PC-3 (cell line): ENCODE measurements at regions not wholly inside any gene's neighbourhood (a gene's known extent, or its start where the extent isn't known, plus 50 kb on each side); places are given as distances from the start of the nearest gene placed in this dataset.

ENCODE experiments used
- ATAC-seq: fragments of 200-7000 bp; cut with Tn5 transposase; 2 replicates; pipeline ENCODE4 v1.9.1; 2020; ENCODE audit warnings: mild to moderate bottlenecking, moderate library complexity
- BruUV-seq: library from RNA; stranded (reverse); fragments of 400-500 nt; replicated peaks from 2 replicates; lab custom pipeline; 2021; lab: Mats Ljungman, UMichigan
- CTCF ChIA-PET: fragments of 300-600 bp; sonication (Branson Sonifier 250); formaldehyde crosslinking; loops from one replicate; lab custom pipeline; 2022; ENCODE audit warnings: antibody characterized with exemption; lab: Charles Lee
- POLR2A ChIA-PET: fragments of 300-600 bp; sonication (Branson Sonifier 250); formaldehyde crosslinking; loops from one replicate; lab custom pipeline; 2022; ENCODE audit warnings: antibody characterized with exemption; ENCODE audit not compliant: unreplicated experiment; lab: Charles Lee
- DNase-seq: peaks from one replicate; pipeline ENCODE4 v3.0.0-alpha.2; 2015
- H2AFZ ChIP-seq: fragments of 300-600 bp; sonication (generic); 2 replicates; pipeline ENCODE4 v1.6.0; 2016; ENCODE audit warnings: antibody characterized with exemption, low read length
- H3F3A ChIP-seq: fragments of 300-600 bp; sonication (generic); one replicate; pipeline ENCODE4 v1.6.0; 2017; ENCODE audit warnings: antibody characterized with exemption, low read length, control low read depth, mild to moderate bottlenecking; ENCODE audit not compliant: unreplicated experiment
- H3K27ac ChIP-seq: fragments of 300-600 bp; sonication (generic); 2 replicates; pipeline ENCODE4 v1.5.1; 2016; ENCODE audit warnings: mild to moderate bottlenecking, low read length
- H3K27me3 ChIP-seq: fragments of 300-600 bp; sonication (generic); 2 replicates; pipeline ENCODE4 v1.6.1; 2016; ENCODE audit warnings: low read length, mixed read lengths
- H3K36me3 ChIP-seq: fragments of 300-600 bp; sonication (generic); 2 replicates; pipeline ENCODE4 v1.6.1; 2016; ENCODE audit warnings: low read depth, mixed run types, low read length, mixed read lengths
- H3K4me1 ChIP-seq: fragments of 300-600 bp; sonication (generic); 2 replicates; pipeline ENCODE4 v1.5.1; 2016; ENCODE audit warnings: low read length; ENCODE audit not compliant: insufficient read depth
- H3K4me2 ChIP-seq: fragments of 300-600 bp; sonication (generic); 2 replicates; pipeline ENCODE4 v1.6.0; 2016; ENCODE audit warnings: low read length
- H3K4me3 ChIP-seq: fragments of 300-600 bp; sonication (generic); 2 replicates; pipeline ENCODE4 v1.5.1; 2016; ENCODE audit warnings: mild to moderate bottlenecking, low read length, mixed read lengths
- H3K79me2 ChIP-seq: fragments of 300-600 bp; sonication (generic); 2 replicates; pipeline ENCODE4 v1.6.1; 2017; ENCODE audit warnings: low read length, mixed read lengths
- H3K9ac ChIP-seq: fragments of 300-600 bp; sonication (generic); 2 replicates; pipeline ENCODE4 v1.6.0; 2016; ENCODE audit warnings: mild to moderate bottlenecking, low read length
- H3K9me2 ChIP-seq: fragments of 300-600 bp; sonication (generic); replicated peaks from 2 replicates; pipeline ENCODE4 v1.6.1; 2016; ENCODE audit warnings: mixed run types, low read length, mixed read lengths
- H3K9me3 ChIP-seq: fragments of 300-600 bp; sonication (generic); 2 replicates; pipeline ENCODE4 v1.6.1; 2016; ENCODE audit warnings: low read length, mixed read lengths
- H4K20me1 ChIP-seq: fragments of 300-600 bp; sonication (generic); 2 replicates; pipeline ENCODE4 v1.6.1; 2016; ENCODE audit warnings: low read length, mixed read lengths
- EZH2 ChIP-seq: fragments of 300-600 bp; sonication (generic); IDR thresholded peaks from one replicate; pipeline ENCODE4 v1.6.1; 2017; ENCODE audit warnings: antibody characterized with exemption, mild to moderate bottlenecking, low read length; ENCODE audit not compliant: unreplicated experiment
- EZH2phosphoT487 ChIP-seq: fragments of 300-600 bp; sonication (generic); IDR thresholded peaks from 2 replicates; pipeline ENCODE4 v1.6.1; 2018; ENCODE audit warnings: mild to moderate bottlenecking, antibody characterized with exemption, low read length, borderline replicate concordance
- intact Hi-C: fragments of 100-400 bp; cut with micrococcal nuclease; formaldehyde crosslinking; loops from 2 replicates; pipeline ENCODE4 v1.9.0; 2023
- TF ChIP-seq, protein P1 (sequence below): fragments of 300-600 bp; sonication (generic); conservative IDR thresholded peaks from 2 replicates; pipeline ENCODE4 v1.5.1; 2017; ENCODE audit warnings: antibody characterized with exemption, low read depth, mild to moderate bottlenecking, low read length

DNA sequence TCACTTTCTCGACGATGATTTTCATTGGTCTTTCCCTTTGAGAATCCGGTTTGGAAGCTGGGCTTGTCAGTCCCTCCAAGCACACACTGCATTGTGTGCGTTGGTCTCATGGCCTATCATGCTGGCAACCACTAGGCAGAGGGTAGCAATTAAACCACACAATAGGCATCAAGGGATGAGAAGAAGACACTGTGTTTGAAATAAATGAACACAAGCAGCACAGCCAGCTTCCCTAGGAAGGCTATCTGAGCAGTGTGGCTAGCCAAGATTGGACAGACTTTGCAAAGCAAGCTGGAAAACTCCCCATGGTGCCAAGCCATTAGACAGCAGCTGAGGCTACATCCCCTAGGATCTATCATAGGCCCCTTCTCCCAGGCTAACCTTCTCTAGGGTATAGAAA is 288.7 kb downstream of the NUF2 start:
- no peak overlapping the region for H3K27ac ChIP-seq
- H3K4me3 ChIP-seq = no peak overlapping the region
- H3K9me2 ChIP-seq = no peaks in the 10 kb centered on the region
- H3K4me1 ChIP-seq = no peaks in the 10 kb centered on the region
- no peaks in the 10 kb centered on the region for H3K9me3 ChIP-seq
- H2AFZ ChIP-seq = no peak overlapping the region
- no peaks in the 10 kb centered on the region for H4K20me1 ChIP-seq
- no peaks in the 10 kb centered on the region for H3F3A ChIP-seq
- H3K9ac ChIP-seq = no peak overlapping the region
- ChIA-PET POLR2A (no interaction called here), CTCF (no interaction called here)
- intact Hi-C loops = no loop called here
- no peaks in the 10 kb centered on the region for H3K79me2 ChIP-seq
- no peaks in the 10 kb centered on the region for H3K27me3 ChIP-seq
- BruUV-seq = no TSS peak
- TF ChIP-seq, protein P1, sequence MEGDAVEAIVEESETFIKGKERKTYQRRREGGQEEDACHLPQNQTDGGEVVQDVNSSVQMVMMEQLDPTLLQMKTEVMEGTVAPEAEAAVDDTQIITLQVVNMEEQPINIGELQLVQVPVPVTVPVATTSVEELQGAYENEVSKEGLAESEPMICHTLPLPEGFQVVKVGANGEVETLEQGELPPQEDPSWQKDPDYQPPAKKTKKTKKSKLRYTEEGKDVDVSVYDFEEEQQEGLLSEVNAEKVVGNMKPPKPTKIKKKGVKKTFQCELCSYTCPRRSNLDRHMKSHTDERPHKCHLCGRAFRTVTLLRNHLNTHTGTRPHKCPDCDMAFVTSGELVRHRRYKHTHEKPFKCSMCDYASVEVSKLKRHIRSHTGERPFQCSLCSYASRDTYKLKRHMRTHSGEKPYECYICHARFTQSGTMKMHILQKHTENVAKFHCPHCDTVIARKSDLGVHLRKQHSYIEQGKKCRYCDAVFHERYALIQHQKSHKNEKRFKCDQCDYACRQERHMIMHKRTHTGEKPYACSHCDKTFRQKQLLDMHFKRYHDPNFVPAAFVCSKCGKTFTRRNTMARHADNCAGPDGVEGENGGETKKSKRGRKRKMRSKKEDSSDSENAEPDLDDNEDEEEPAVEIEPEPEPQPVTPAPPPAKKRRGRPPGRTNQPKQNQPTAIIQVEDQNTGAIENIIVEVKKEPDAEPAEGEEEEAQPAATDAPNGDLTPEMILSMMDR = no peak
- no peak for TF ChIP-seq EZH2
- TF ChIP-seq EZH2phosphoT487 = no peak
- H3K4me2 ChIP-seq = no peak overlapping the region
- no peak for DNase-seq
- no peak for ATAC-seq
- H3K36me3 ChIP-seq = no peaks in the 10 kb centered on the region

DNA sequence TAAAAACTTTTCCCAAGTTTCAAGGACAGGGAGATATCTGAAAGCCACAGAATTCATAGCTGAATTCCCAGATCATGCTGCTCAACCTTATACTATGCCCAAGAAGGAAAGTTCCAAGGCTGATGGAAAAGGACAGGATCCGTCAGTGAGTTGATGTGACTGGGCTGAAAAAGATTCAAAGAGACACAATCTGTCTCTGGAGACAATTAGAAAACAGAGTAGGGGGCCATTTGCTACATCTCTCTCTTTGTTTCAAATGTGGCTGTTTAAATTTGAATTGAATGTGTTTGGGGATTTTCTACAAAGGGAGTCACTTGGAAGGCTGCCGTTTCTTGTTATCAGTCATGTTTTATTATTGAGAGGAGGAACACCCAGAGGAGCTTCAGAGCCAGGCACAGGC is 292.6 kb downstream of the NUF2 start:
- H3K9me2 ChIP-seq = no peaks in the 10 kb centered on the region
- no peaks in the 10 kb centered on the region for H3K4me1 ChIP-seq
- H3K79me2 ChIP-seq = no peaks in the 10 kb centered on the region
- no peak overlapping the region for H3K4me2 ChIP-seq
- no peak for TF ChIP-seq EZH2phosphoT487
- TF ChIP-seq, protein P1 = no peak
- TF ChIP-seq EZH2 = no peak
- no TSS peak for BruUV-seq
- H3F3A ChIP-seq = no peaks in the 10 kb centered on the region
- no peak overlapping the region for H3K27ac ChIP-seq
- intact Hi-C loops = no loop called here
- H3K9me3 ChIP-seq = no peaks in the 10 kb centered on the region
- H3K36me3 ChIP-seq = no peaks in the 10 kb centered on the region
- ChIA-PET POLR2A (no interaction called here), CTCF (no interaction called here)
- H3K27me3 ChIP-seq = no peaks in the 10 kb centered on the region
- H3K9ac ChIP-seq = no peak overlapping the region
- DNase-seq (no peak), ATAC-seq (no peak)
- H4K20me1 ChIP-seq = no peaks in the 10 kb centered on the region
- H2AFZ ChIP-seq = no peak overlapping the region
- no peak overlapping the region for H3K4me3 ChIP-seq

DNA sequence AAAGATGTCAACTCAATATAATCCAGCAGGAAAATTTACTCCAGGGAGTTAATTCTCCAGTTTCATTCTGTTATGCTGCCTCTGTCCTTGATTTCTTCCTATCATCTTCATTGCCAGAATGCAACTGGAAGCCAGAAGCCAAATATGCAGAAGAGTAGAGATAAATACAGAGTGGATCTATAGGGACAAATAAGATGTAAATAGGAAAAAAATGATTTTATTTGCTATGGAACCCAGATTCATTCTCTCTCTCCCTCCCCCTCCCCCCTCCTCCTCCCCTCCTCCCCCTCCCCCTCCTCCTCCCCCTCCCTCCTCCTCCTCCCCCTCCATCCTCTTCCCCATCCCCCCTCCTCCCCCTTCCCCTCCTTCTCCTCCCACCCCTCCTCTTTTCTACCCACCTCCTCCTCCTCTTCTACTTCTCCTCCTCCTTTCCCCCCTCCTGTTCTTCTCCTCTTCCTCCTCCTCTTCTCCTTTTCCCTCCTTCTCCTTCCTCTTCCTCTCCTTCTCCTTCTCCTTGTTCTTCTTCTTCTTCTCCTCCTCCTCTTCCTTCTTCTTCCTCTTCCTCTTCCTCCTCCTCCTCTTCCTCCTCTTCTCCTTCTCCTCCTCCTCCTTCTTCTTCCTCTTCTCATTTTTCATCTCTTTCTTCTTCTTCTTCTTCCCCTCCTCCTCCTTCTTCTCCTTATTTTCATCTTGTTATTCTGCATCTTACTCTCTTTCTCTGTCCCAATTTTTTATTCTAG is 306.4 kb downstream of the NUF2 start:
- Histone ChIP-seq H3K4me1 (no peaks in the 10 kb centered on the region), H3K79me2 (no peaks in the 10 kb centered on the region), H3K36me3 (no peaks in the 10 kb centered on the region), H3K9me2 (no peaks in the 10 kb centered on the region), H3K4me3 (no peak overlapping the region), H3K27ac (no peak overlapping the region), H3K4me2 (no peak overlapping the region), H4K20me1 (no peaks in the 10 kb centered on the region), H2AFZ (no peak overlapping the region), H3K27me3 (no peaks in the 10 kb centered on the region), H3K9ac (no peak overlapping the region), H3K9me3 (peaks cover 7% of the 10 kb centered on the region; the same call in 1 of the 2 replicates), H3F3A (no peaks in the 10 kb centered on the region)
- DNase-seq = no peak
- TF ChIP-seq, protein P1 = no peak
- no peak for TF ChIP-seq EZH2phosphoT487
- no TSS peak for BruUV-seq
- ChIA-PET POLR2A (no interaction called here), CTCF (no interaction called here)
- intact Hi-C loops = no loop called here
- no peak for ATAC-seq
